ENCODE measurements at regions not wholly inside any gene's neighbourhood (a gene's known extent, or its start where the extent isn't known, plus 50 kb on each side); places are given as distances from the start of the nearest gene placed in this dataset.

- 82% methylated on average over 3 of the region's 3 CpGs for WGBS
- no peak overlapping the region for H3K27ac ChIP-seq (ENCODE audit: low read depth in 1 of 2, low read length in 1 of 2)
- H3K27me3 ChIP-seq (ENCODE audit: control insufficient read depth in 2 of 2, insufficient read depth in 1 of 2, low read length in 1 of 2): no peaks in the 10 kb centered on the region
- H3K36me3 ChIP-seq (ENCODE audit: control insufficient read depth in 2 of 2, insufficient read depth in 2 of 2, low read length in 1 of 2): no peaks in the 10 kb centered on the region
- no peaks in the 10 kb centered on the region for H3K4me1 ChIP-seq (ENCODE audit: control insufficient read depth in 2 of 2, insufficient read depth in 2 of 2, low read length in 2 of 2)
- DNase-seq (ENCODE audit: low read depth in 6 of 9, low spot score in 9 of 9): no peak
- no peak overlapping the region for H3K4me3 ChIP-seq (ENCODE audit: low read length in 2 of 2)
- H3K9me3 ChIP-seq (ENCODE audit: control insufficient read depth in 2 of 2, insufficient read depth in 1 of 2, low read length in 1 of 2): no peaks in the 10 kb centered on the region
Measured at GRCh38 chr3:159872374-159873109, 116.1 kb upstream of the IL12A start.

GRCh38 chr3:159875116-159875515 lies 113.5 kb upstream of the IL12A start:
- Histone ChIP-seq H3K27ac (ENCODE audit: low read depth in 1 of 2, low read length in 1 of 2) (no peak overlapping the region), H3K4me1 (ENCODE audit: control insufficient read depth in 2 of 2, insufficient read depth in 2 of 2, low read length in 2 of 2) (no peaks in the 10 kb centered on the region), H3K9me3 (ENCODE audit: control insufficient read depth in 2 of 2, insufficient read depth in 1 of 2, low read length in 1 of 2) (no peaks in the 10 kb centered on the region), H3K27me3 (ENCODE audit: control insufficient read depth in 2 of 2, insufficient read depth in 1 of 2, low read length in 1 of 2) (no peaks in the 10 kb centered on the region), H3K36me3 (ENCODE audit: control insufficient read depth in 2 of 2, insufficient read depth in 2 of 2, low read length in 1 of 2) (no peaks in the 10 kb centered on the region), H3K4me3 (ENCODE audit: low read length in 2 of 2) (no peak overlapping the region)
- no peak for DNase-seq (ENCODE audit: low read depth in 6 of 9, low spot score in 9 of 9)

DNA sequence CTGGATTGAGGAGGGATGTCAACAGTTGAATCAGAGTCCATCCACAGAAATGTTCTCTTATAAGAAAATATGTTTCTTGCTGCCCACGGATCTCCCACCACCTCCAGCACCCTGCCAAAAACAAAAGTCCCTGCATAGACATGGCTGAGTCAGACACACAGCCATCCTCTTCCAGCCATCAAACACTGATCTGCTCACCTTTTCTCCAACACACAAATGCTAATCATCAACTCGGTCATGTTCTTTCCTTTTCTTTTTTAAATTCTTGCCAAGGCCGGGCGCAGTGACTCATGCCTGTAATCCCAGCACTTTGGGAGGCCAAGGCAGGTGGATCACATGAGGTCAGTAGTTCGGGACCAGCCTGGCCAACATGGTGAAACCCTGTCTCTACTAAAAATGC lies 110.7 kb upstream of the IL12A start:
- Histone ChIP-seq H3K9me3 (ENCODE audit: control insufficient read depth in 2 of 2, insufficient read depth in 1 of 2, low read length in 1 of 2) (no peaks in the 10 kb centered on the region), H3K27ac (ENCODE audit: low read depth in 1 of 2, low read length in 1 of 2) (no peak overlapping the region), H3K4me3 (ENCODE audit: low read length in 2 of 2) (no peak overlapping the region), H3K4me1 (ENCODE audit: control insufficient read depth in 2 of 2, insufficient read depth in 2 of 2, low read length in 2 of 2) (no peaks in the 10 kb centered on the region), H3K36me3 (ENCODE audit: control insufficient read depth in 2 of 2, insufficient read depth in 2 of 2, low read length in 1 of 2) (no peaks in the 10 kb centered on the region), H3K27me3 (ENCODE audit: control insufficient read depth in 2 of 2, insufficient read depth in 1 of 2, low read length in 1 of 2) (no peaks in the 10 kb centered on the region)
- WGBS: 97% methylated on average over 5 of the region's 5 CpGs
- no peak for DNase-seq (ENCODE audit: low read depth in 6 of 9, low spot score in 9 of 9)

DNA sequence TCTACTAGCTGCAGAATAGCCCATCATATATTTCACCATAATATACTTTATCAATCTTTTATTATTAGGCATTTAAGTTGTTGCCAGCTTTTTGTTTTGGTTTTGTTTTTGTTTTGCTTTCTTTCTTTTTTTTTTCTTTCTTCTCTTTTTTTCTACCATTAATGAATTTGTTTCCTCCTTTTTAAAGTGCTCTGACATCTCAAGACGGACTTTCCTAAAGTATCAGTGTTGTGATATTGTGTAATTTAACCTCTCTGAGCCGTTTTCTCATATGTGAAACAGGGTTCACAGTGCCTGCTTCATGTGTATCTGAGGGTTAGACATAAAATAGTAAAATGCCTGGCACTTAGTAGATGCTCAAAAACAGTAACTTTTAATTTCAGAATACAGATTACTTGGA lies 109.5 kb upstream of the IL12A start:
- H3K27me3 ChIP-seq (ENCODE audit: control insufficient read depth in 2 of 2, insufficient read depth in 1 of 2, low read length in 1 of 2): no peaks in the 10 kb centered on the region
- H3K4me3 ChIP-seq (ENCODE audit: low read length in 2 of 2): no peak overlapping the region
- no peak overlapping the region for H3K27ac ChIP-seq (ENCODE audit: low read depth in 1 of 2, low read length in 1 of 2)
- no peaks in the 10 kb centered on the region for H3K4me1 ChIP-seq (ENCODE audit: control insufficient read depth in 2 of 2, insufficient read depth in 2 of 2, low read length in 2 of 2)
- WGBS: 95% methylated on average over 2 of the region's 2 CpGs
- DNase-seq (ENCODE audit: low read depth in 6 of 9, low spot score in 9 of 9): no peak
- no peaks in the 10 kb centered on the region for H3K36me3 ChIP-seq (ENCODE audit: control insufficient read depth in 2 of 2, insufficient read depth in 2 of 2, low read length in 1 of 2)
- H3K9me3 ChIP-seq (ENCODE audit: control insufficient read depth in 2 of 2, insufficient read depth in 1 of 2, low read length in 1 of 2): no peaks in the 10 kb centered on the region

GRCh38 chr3:159879598-159879997 lies 109.0 kb upstream of the IL12A start:
- 88% methylated on average over 6 of the region's 6 CpGs for WGBS
- no peaks in the 10 kb centered on the region for H3K4me1 ChIP-seq (ENCODE audit: control insufficient read depth in 2 of 2, insufficient read depth in 2 of 2, low read length in 2 of 2)
- no peaks in the 10 kb centered on the region for H3K9me3 ChIP-seq (ENCODE audit: control insufficient read depth in 2 of 2, insufficient read depth in 1 of 2, low read length in 1 of 2)
- H3K27me3 ChIP-seq (ENCODE audit: control insufficient read depth in 2 of 2, insufficient read depth in 1 of 2, low read length in 1 of 2): no peaks in the 10 kb centered on the region
- H3K4me3 ChIP-seq (ENCODE audit: low read length in 2 of 2): no peak overlapping the region
- H3K27ac ChIP-seq (ENCODE audit: low read depth in 1 of 2, low read length in 1 of 2): no peak overlapping the region
- DNase-seq (ENCODE audit: low read depth in 6 of 9, low spot score in 9 of 9): no peak
- no peaks in the 10 kb centered on the region for H3K36me3 ChIP-seq (ENCODE audit: control insufficient read depth in 2 of 2, insufficient read depth in 2 of 2, low read length in 1 of 2)

GRCh38 chr3:159881208-159881607 lies 107.4 kb upstream of the IL12A start:
- Histone ChIP-seq H3K27me3 (ENCODE audit: control insufficient read depth in 2 of 2, insufficient read depth in 1 of 2, low read length in 1 of 2) (no peaks in the 10 kb centered on the region), H3K4me1 (ENCODE audit: control insufficient read depth in 2 of 2, insufficient read depth in 2 of 2, low read length in 2 of 2) (no peaks in the 10 kb centered on the region), H3K4me3 (ENCODE audit: low read length in 2 of 2) (no peak overlapping the region), H3K9me3 (ENCODE audit: control insufficient read depth in 2 of 2, insufficient read depth in 1 of 2, low read length in 1 of 2) (no peaks in the 10 kb centered on the region), H3K36me3 (ENCODE audit: control insufficient read depth in 2 of 2, insufficient read depth in 2 of 2, low read length in 1 of 2) (no peaks in the 10 kb centered on the region), H3K27ac (ENCODE audit: low read depth in 1 of 2, low read length in 1 of 2) (no peak overlapping the region)
- DNase-seq (ENCODE audit: low read depth in 6 of 9, low spot score in 9 of 9): no peak
- WGBS: 93% methylated on average over 2 of the region's 2 CpGs

DNA sequence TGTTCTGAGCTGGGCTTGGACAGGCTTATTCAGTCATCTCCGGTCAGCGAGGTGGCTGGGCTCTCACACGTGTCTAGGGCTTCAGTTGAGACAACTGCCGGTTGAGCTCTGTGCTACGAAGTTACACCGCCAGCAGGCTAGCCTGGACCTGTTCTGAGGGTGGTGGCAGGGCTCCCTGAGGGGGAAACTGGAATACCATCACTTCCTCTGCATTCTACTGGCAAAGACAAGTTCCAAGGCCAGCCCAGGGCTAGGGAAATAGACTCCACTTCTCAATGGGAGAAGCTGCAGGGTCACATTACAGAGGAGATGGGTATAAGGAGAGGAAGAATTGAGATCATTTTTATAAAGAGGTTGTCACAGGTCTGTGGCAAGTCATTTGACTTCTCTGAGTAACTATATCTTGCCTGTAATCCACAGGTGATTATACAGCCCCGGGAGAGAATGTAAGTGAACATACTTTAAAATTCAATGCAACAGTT lies 106.8 kb upstream of the IL12A start:
- WGBS: 96% methylated on average over 7 of the region's 7 CpGs
- Histone ChIP-seq H3K9me3 (ENCODE audit: control insufficient read depth in 2 of 2, insufficient read depth in 1 of 2, low read length in 1 of 2) (no peaks in the 10 kb centered on the region), H3K4me1 (ENCODE audit: control insufficient read depth in 2 of 2, insufficient read depth in 2 of 2, low read length in 2 of 2) (no peaks in the 10 kb centered on the region), H3K36me3 (ENCODE audit: control insufficient read depth in 2 of 2, insufficient read depth in 2 of 2, low read length in 1 of 2) (no peaks in the 10 kb centered on the region), H3K27me3 (ENCODE audit: control insufficient read depth in 2 of 2, insufficient read depth in 1 of 2, low read length in 1 of 2) (no peaks in the 10 kb centered on the region), H3K27ac (ENCODE audit: low read depth in 1 of 2, low read length in 1 of 2) (no peak overlapping the region), H3K4me3 (ENCODE audit: low read length in 2 of 2) (no peak overlapping the region)
- no peak for DNase-seq (ENCODE audit: low read depth in 6 of 9, low spot score in 9 of 9)

DNA sequence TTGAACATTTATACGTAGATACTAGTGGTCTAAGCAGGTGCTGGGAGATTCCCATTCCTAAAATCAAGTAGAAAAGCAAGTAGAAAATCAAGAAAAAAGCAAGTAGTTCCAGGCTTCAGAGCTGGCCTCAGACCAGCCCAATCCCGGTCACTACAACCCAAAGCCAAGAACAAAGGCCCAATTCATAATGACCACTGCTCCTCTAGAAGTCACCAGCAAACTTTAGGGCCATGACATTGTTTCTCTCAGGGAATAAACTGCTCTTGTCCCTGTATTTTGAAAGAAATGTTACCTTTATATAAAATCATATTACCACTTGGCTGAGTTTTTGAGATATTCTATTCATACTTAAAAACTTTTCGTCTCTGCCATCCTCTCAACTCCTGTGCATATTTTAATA lies 106.3 kb upstream of the IL12A start:
- H3K27me3 ChIP-seq (ENCODE audit: control insufficient read depth in 2 of 2, insufficient read depth in 1 of 2, low read length in 1 of 2): no peaks in the 10 kb centered on the region
- no peaks in the 10 kb centered on the region for H3K36me3 ChIP-seq (ENCODE audit: control insufficient read depth in 2 of 2, insufficient read depth in 2 of 2, low read length in 1 of 2)
- DNase-seq (ENCODE audit: low read depth in 6 of 9, low spot score in 9 of 9): no peak
- no peak overlapping the region for H3K27ac ChIP-seq (ENCODE audit: low read depth in 1 of 2, low read length in 1 of 2)
- no peak overlapping the region for H3K4me3 ChIP-seq (ENCODE audit: low read length in 2 of 2)
- no peaks in the 10 kb centered on the region for H3K4me1 ChIP-seq (ENCODE audit: control insufficient read depth in 2 of 2, insufficient read depth in 2 of 2, low read length in 2 of 2)
- H3K9me3 ChIP-seq (ENCODE audit: control insufficient read depth in 2 of 2, insufficient read depth in 1 of 2, low read length in 1 of 2): no peaks in the 10 kb centered on the region
- 75% methylated on average over 3 of the region's 3 CpGs for WGBS

GRCh38 chr3:159882790-159883779 lies 105.5 kb upstream of the IL12A start:
- no peak for DNase-seq (ENCODE audit: low read depth in 6 of 9, low spot score in 9 of 9)
- 70% methylated on average over 12 of the region's 12 CpGs for WGBS
- no peak overlapping the region for H3K4me3 ChIP-seq (ENCODE audit: low read length in 2 of 2)
- H3K36me3 ChIP-seq (ENCODE audit: control insufficient read depth in 2 of 2, insufficient read depth in 2 of 2, low read length in 1 of 2): no peaks in the 10 kb centered on the region
- no peaks in the 10 kb centered on the region for H3K4me1 ChIP-seq (ENCODE audit: control insufficient read depth in 2 of 2, insufficient read depth in 2 of 2, low read length in 2 of 2)
- H3K27ac ChIP-seq (ENCODE audit: low read depth in 1 of 2, low read length in 1 of 2): no peak overlapping the region
- H3K27me3 ChIP-seq (ENCODE audit: control insufficient read depth in 2 of 2, insufficient read depth in 1 of 2, low read length in 1 of 2): no peaks in the 10 kb centered on the region
- H3K9me3 ChIP-seq (ENCODE audit: control insufficient read depth in 2 of 2, insufficient read depth in 1 of 2, low read length in 1 of 2): no peaks in the 10 kb centered on the region

All from thymus (tissue), 11 donors.